Activated B cell treated with CpG ODN at 0.5 μM for 24 hours (primary cell): ENCODE measurements at regions not wholly inside any gene's neighbourhood (a gene's known extent, or its start where the extent isn't known, plus 50 kb on each side); places are given as distances from the start of the nearest gene placed in this dataset.

Experiments used
- ATAC-seq: fragments of 200-7000 bp; cut with Tn5 transposase; one replicate; pipeline ENCODE4 v1.10.0; 2021; ENCODE audit warnings: low read depth, mild to moderate bottlenecking, moderate library complexity
- CTCF ChIA-PET: fragments of 350-600 bp; sonication (Branson Sonifier 250); formaldehyde crosslinking; loops from one replicate; lab custom pipeline; 2021; ENCODE audit warnings: antibody characterized with exemption; lab: Charles Lee
- POLR2A ChIA-PET: fragments of 350-600 bp; sonication (Branson Sonifier 250); formaldehyde crosslinking; loops from one replicate; lab custom pipeline; 2021; ENCODE audit warnings: antibody characterized with exemption; lab: Charles Lee
- DNase-seq: peaks from one replicate; pipeline ENCODE4 v3.0.0; 2022
- H3K27ac Mint-ChIP-seq: one replicate; pipeline ENCODE4 v1.8.0; 2020; ENCODE audit warnings: mixed read lengths
- H3K27me3 Mint-ChIP-seq: one replicate; pipeline ENCODE4 v1.8.0; 2021; ENCODE audit warnings: mixed read lengths
- H3K36me3 Mint-ChIP-seq: one replicate; pipeline ENCODE4 v1.8.0; 2021; ENCODE audit warnings: low read depth, mixed read lengths
- H3K4me1 Mint-ChIP-seq: one replicate; pipeline ENCODE4 v1.8.0; 2021; ENCODE audit warnings: mixed read lengths
- H3K4me3 Mint-ChIP-seq: one replicate; pipeline ENCODE4 v1.8.0; 2020; ENCODE audit warnings: mild to moderate bottlenecking, mixed read lengths
- H3K9me3 Mint-ChIP-seq: one replicate; pipeline ENCODE4 v1.8.0; 2020; ENCODE audit warnings: mixed read lengths
- CTCF ChIP-seq: fragments of 200-600 bp; IDR thresholded peaks from one replicate; pipeline ENCODE4 v1.8.0; 2022; ENCODE audit warnings: antibody characterized with exemption, mild to moderate bottlenecking
- intact Hi-C: fragments of 100-400 bp; cut with micrococcal nuclease; formaldehyde crosslinking; loops from one replicate; pipeline ENCODE4 v1.15.1; 2024

GRCh38 chr12:19752712-19753111 lies 313.4 kb downstream of the AEBP2 start:
- intact Hi-C loops, result no loop called here
- POLR2A ChIA-PET, result no interaction called here
- no peaks in the 10 kb centered on the region for H3K27me3 Mint-ChIP-seq

GRCh38 chr12:19755136-19755535 lies 315.8 kb downstream of the AEBP2 start:
- intact Hi-C loops, result no loop called here
- Mint-ChIP-seq H3K27me3 (no peaks in the 10 kb centered on the region), H3K4me3 (no peak overlapping the region), H3K9me3 (peaks cover 10% of the 10 kb centered on the region), H3K27ac (no peak overlapping the region), H3K36me3 (no peaks in the 10 kb centered on the region), H3K4me1 (no peaks in the 10 kb centered on the region)
- ChIA-PET CTCF (no interaction called here), POLR2A (no interaction called here)
- DNase-seq, result no peak
- no peak for ATAC-seq
- no peak for TF ChIP-seq CTCF

More at GRCh38 chr12:19752712-19753111, 313.4 kb downstream of the AEBP2 start:
- CTCF ChIA-PET, result no interaction called here
- Mint-ChIP-seq H3K4me1 (no peaks in the 10 kb centered on the region), H3K9me3 (peaks cover 12% of the 10 kb centered on the region), H3K27ac (no peak overlapping the region), H3K36me3 (no peaks in the 10 kb centered on the region), H3K4me3 (no peak overlapping the region)
- DNase-seq (no peak), ATAC-seq (no peak)
- no peak for TF ChIP-seq CTCF

GRCh38 chr12:19757317-19757877 lies 318.1 kb downstream of the AEBP2 start:
- Mint-ChIP-seq H3K27me3 (no peaks in the 10 kb centered on the region), H3K27ac (no peak overlapping the region), H3K36me3 (no peaks in the 10 kb centered on the region), H3K4me1 (no peaks in the 10 kb centered on the region), H3K9me3 (peaks cover 9% of the 10 kb centered on the region), H3K4me3 (no peak overlapping the region)
- ChIA-PET CTCF (no interaction called here), POLR2A (no interaction called here)
- ATAC-seq (no peak), DNase-seq (no peak)
- TF ChIP-seq CTCF, result no peak
- intact Hi-C loops, result no loop called here

GRCh38 chr12:19759227-19759626 lies 319.9 kb downstream of the AEBP2 start:
- no peaks in the 10 kb centered on the region for H3K36me3 Mint-ChIP-seq
- no peak for TF ChIP-seq CTCF
- no peaks in the 10 kb centered on the region for H3K9me3 Mint-ChIP-seq
- no peaks in the 10 kb centered on the region for H3K4me1 Mint-ChIP-seq
- intact Hi-C loops, result no loop called here
- H3K27ac Mint-ChIP-seq, result no peak overlapping the region
- POLR2A ChIA-PET, result no interaction called here
- CTCF ChIA-PET, result no interaction called here
- H3K27me3 Mint-ChIP-seq, result no peaks in the 10 kb centered on the region
- DNase-seq, result no peak
- H3K4me3 Mint-ChIP-seq, result no peak overlapping the region
- ATAC-seq, result no peak

GRCh38 chr12:19760611-19761010 lies 321.3 kb downstream of the AEBP2 start:
- DNase-seq (no peak), ATAC-seq (no peak)
- H3K4me3 Mint-ChIP-seq, result no peak overlapping the region
- H3K36me3 Mint-ChIP-seq, result no peaks in the 10 kb centered on the region
- TF ChIP-seq CTCF, result no peak
- ChIA-PET POLR2A (no interaction called here), CTCF (no interaction called here)
- peaks cover 5% of the 10 kb centered on the region for H3K9me3 Mint-ChIP-seq
- no peak overlapping the region for H3K27ac Mint-ChIP-seq
- H3K27me3 Mint-ChIP-seq, result no peaks in the 10 kb centered on the region
- intact Hi-C loops, result no loop called here
- no peaks in the 10 kb centered on the region for H3K4me1 Mint-ChIP-seq
